PFSK-1 (cell line): ENCODE measurements at regions not wholly inside any gene's neighbourhood (a gene's known extent, or its start where the extent isn't known, plus 50 kb on each side); places are given as distances from the start of the nearest gene placed in this dataset.

Experiments
- POLR2AphosphoS5 ChIP-seq: IDR thresholded peaks from 2 replicates; pipeline ENCODE4 v1.6.1; 2012; ENCODE audit warnings: low read depth, mild to moderate bottlenecking, control low read depth, low read length, moderate library complexity
- TAF1 ChIP-seq: IDR thresholded peaks from 2 replicates; pipeline ENCODE4 v1.6.1; 2012; ENCODE audit warnings: low read length, control low read depth, borderline replicate concordance; ENCODE audit not compliant: insufficient read depth
- TF ChIP-seq, protein P1 (sequence below), 2 experiments: IDR thresholded peaks; 2 replicates each; pipeline versions ENCODE4 v1.6.1 to v1.8.0; 2011 to 2012; ENCODE audit warnings: low read depth in 2 of 2, low read length in 2 of 2, control low read depth in 1 of 2, inconsistent platforms in 1 of 2, mild to moderate bottlenecking in 1 of 2, moderate library complexity in 1 of 2; ENCODE audit not compliant: insufficient read depth in 1 of 2

DNA sequence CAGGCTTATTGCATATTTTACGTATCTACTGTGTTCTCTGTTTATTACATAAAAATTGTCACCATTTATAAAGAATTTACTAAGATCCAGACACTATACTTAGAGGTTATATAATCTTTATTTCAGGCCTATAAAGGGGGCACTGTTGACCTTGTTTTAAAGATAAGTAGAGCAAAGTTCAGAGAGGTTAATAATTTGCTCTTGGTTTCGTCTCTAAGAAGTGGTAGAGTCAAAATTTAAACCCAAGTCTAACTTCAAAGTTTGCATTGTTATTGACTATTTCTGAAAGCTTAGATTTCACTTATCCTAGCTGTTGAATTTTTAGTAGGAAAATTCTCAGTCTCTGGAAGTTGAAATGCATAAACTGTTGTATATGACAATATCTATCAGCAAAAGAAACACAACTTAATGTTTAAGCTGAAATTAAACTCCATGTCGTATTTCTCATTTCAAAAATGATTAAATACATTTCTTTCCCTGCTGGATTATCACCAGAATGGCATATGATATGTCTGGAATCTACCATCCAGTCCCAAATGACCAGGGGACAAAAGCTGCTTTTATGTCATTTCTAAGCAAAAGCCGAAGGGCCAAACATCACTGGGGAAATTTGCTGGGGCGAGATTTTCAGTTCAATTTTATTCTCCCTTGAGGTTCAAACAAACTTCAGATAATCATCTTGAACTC lies 138.4 kb downstream of the SLC7A11 start:
- no peak for TF ChIP-seq TAF1
- no peak for TF ChIP-seq POLR2AphosphoS5
- TF ChIP-seq, protein P1, sequence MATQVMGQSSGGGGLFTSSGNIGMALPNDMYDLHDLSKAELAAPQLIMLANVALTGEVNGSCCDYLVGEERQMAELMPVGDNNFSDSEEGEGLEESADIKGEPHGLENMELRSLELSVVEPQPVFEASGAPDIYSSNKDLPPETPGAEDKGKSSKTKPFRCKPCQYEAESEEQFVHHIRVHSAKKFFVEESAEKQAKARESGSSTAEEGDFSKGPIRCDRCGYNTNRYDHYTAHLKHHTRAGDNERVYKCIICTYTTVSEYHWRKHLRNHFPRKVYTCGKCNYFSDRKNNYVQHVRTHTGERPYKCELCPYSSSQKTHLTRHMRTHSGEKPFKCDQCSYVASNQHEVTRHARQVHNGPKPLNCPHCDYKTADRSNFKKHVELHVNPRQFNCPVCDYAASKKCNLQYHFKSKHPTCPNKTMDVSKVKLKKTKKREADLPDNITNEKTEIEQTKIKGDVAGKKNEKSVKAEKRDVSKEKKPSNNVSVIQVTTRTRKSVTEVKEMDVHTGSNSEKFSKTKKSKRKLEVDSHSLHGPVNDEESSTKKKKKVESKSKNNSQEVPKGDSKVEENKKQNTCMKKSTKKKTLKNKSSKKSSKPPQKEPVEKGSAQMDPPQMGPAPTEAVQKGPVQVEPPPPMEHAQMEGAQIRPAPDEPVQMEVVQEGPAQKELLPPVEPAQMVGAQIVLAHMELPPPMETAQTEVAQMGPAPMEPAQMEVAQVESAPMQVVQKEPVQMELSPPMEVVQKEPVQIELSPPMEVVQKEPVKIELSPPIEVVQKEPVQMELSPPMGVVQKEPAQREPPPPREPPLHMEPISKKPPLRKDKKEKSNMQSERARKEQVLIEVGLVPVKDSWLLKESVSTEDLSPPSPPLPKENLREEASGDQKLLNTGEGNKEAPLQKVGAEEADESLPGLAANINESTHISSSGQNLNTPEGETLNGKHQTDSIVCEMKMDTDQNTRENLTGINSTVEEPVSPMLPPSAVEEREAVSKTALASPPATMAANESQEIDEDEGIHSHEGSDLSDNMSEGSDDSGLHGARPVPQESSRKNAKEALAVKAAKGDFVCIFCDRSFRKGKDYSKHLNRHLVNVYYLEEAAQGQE (IDR thresholded peaks at IDR 0.05; ENCODE audit: insufficient read depth in 1 of 2, low read depth in 2 of 2, low read length in 2 of 2): no peak
